GM12872 (cell line): ENCODE measurements at regions not wholly inside any gene's neighbourhood (a gene's known extent, or its start where the extent isn't known, plus 50 kb on each side); places are given as distances from the start of the nearest gene placed in this dataset.

Experiments used
- CTCF ChIP-seq: IDR thresholded peaks from 3 replicates; pipeline ENCODE4 v1.5.1; 2011; ENCODE audit warnings: low read depth, mild to moderate bottlenecking, low read length, moderate library complexity; ENCODE audit not compliant: insufficient read depth

DNA sequence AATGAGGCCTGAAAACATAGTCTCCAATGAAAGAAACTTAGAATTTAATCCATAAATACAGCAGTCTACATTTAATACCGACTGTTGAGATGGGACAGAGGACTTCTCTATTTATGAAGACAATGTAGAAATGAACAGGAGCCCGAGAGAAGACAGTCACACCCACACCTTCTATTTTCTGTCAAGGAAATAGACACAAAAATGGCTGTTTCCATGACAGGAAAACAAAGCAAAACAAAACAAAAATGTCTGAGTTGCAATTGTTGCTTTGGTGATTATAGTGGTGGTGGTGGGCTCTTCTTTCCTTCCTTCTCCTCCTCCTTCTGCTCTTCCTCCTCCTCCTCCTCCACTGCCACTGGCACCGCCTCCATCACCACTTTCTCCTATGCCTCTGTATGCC is 72.3 kb upstream of the CCDC68 start:
- no peak for TF ChIP-seq CTCF

- TF ChIP-seq CTCF: no peak
Measured at GRCh38 chr18:55031164-55031563, 71.9 kb upstream of the CCDC68 start.

- no peak for TF ChIP-seq CTCF
Measured at GRCh38 chr18:55024564-55024963, 65.3 kb upstream of the CCDC68 start.

- TF ChIP-seq CTCF: no peak
Measured at GRCh38 chr18:55018602-55019001, 59.3 kb upstream of the CCDC68 start.

DNA sequence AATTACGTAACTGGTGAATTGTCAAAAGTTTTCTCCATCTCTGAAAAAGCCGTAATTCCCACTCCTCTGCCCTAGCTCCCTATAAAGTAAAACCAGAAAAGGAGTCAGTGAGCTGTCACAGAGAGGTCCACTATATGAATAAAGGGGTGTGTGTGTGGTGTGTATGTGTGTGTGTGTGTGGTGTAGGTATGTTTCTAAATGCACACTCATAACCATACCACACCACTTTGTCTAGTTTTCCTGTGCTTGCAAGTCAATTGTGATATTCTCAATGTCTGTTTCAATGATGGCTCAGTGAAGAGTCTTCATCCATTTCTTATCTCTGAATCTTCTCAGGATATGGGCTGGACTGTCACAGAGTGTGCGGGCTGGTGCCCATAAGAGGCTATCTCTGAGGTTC is 54.8 kb upstream of the CCDC68 start:
- TF ChIP-seq CTCF: no peak

- TF ChIP-seq CTCF: no peak
Measured at GRCh38 chr18:55013685-55014084, 54.4 kb upstream of the CCDC68 start.

DNA sequence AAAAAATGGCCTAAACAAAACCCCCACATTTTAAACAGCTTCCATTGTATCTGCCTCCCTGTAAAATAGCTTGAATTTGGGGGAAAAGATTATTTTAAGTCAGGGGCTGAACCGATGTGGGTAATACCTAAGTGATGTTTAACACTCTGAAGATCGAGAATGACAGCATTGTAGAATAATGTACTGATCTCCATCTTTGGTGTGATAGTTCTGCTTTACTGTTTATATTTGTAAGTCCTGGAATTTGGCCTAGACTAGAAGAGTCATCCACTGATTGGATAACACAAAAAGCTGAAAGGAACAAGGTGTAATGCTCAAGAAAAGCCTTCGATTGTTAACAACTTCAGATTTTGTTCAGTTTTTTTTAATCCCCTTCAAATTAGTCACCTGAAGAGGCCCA is 53.8 kb upstream of the CCDC68 start:
- no peak for TF ChIP-seq CTCF

- no peak for TF ChIP-seq CTCF
Measured at GRCh38 chr18:55012008-55012407, 52.7 kb upstream of the CCDC68 start.
